GM12878 (cell line): ENCODE measurements at regions not wholly inside any gene's neighbourhood (a gene's known extent, or its start where the extent isn't known, plus 50 kb on each side); places are given as distances from the start of the nearest gene placed in this dataset.

Experiments
- CBX5 ChIP-seq: sonication (generic); IDR thresholded peaks from 2 replicates; pipeline ENCODE4 v1.6.1; 2016; ENCODE audit warnings: low read depth, moderate library complexity, mild to moderate bottlenecking, inconsistent platforms
- CEBPB ChIP-seq, 2 experiments: fragments of 150-350 bp in 1 of 2; IDR thresholded peaks; 2 replicates each; pipeline ENCODE4 v1.6.1; 2012 to 2014; ENCODE audit warnings: low read depth in 2 of 2, low read length in 2 of 2, borderline replicate concordance in 1 of 2, inconsistent platforms in 1 of 2
- CTCF ChIP-seq, 3 experiments: IDR thresholded peaks in 2 of 3; conservative IDR thresholded peaks in 1 of 3; 2 replicates each; pipeline ENCODE4 v1.5.1; 2011; ENCODE audit warnings: low read depth in 3 of 3, low read length in 3 of 3, mild to moderate bottlenecking in 3 of 3, control low read depth in 2 of 3, moderate library complexity in 2 of 3, inconsistent platforms in 1 of 3, mixed read lengths in 1 of 3; ENCODE audit not compliant: control insufficient read depth in 2 of 3, insufficient read depth in 1 of 3; ENCODE audit errors: extremely low read depth in 1 of 3
- EZH2 ChIP-seq: IDR thresholded peaks from 2 replicates; pipeline ENCODE4 v1.6.1; 2012; ENCODE audit warnings: low read depth, mild to moderate bottlenecking, control low read depth, inconsistent platforms, low read length, borderline replicate concordance; ENCODE audit not compliant: control insufficient read depth
- FOXK2 ChIP-seq: fragments of 450-650 bp; IDR thresholded peaks from 2 replicates; pipeline ENCODE4 v1.6.1; 2017; ENCODE audit warnings: mild to moderate bottlenecking, moderate library complexity
- NFYB ChIP-seq: IDR thresholded peaks from 2 replicates; pipeline ENCODE4 v1.6.1; 2011; ENCODE audit warnings: low read depth, mild to moderate bottlenecking, low read length, improper control_type of control experiment, moderate library complexity; ENCODE audit not compliant: insufficient read depth
- SMC3 ChIP-seq: IDR thresholded peaks from 2 replicates; pipeline ENCODE4 v1.6.1; 2011; ENCODE audit warnings: low read length, improper control_type of control experiment, borderline replicate concordance
- USF2 ChIP-seq: IDR thresholded peaks from 2 replicates; pipeline ENCODE4 v1.6.1; 2011; ENCODE audit warnings: low read depth, low read length, improper control_type of control experiment, borderline replicate concordance
- TF ChIP-seq, protein P1 (sequence below): IDR thresholded peaks from 2 replicates; pipeline ENCODE4 v1.6.1; 2012; ENCODE audit warnings: mild to moderate bottlenecking, low read depth, low read length

GRCh38 chr13:38053896-38054295, 184.3 kb upstream of the TRPC4 start:
- TF ChIP-seq CTCF (IDR thresholded peaks at IDR 0.05 in 2 of 3, conservative IDR thresholded peaks at IDR 0.05 in 1 of 3; ENCODE audit: control insufficient read depth in 2 of 3, extremely low read depth in 1 of 3, insufficient read depth in 1 of 3, low read depth in 3 of 3, low read length in 3 of 3): no peak
- no peak for TF ChIP-seq SMC3
- no peak for TF ChIP-seq EZH2
- TF ChIP-seq NFYB: no peak
- no peak for TF ChIP-seq USF2
- TF ChIP-seq CBX5: no peak
- TF ChIP-seq, protein P1, sequence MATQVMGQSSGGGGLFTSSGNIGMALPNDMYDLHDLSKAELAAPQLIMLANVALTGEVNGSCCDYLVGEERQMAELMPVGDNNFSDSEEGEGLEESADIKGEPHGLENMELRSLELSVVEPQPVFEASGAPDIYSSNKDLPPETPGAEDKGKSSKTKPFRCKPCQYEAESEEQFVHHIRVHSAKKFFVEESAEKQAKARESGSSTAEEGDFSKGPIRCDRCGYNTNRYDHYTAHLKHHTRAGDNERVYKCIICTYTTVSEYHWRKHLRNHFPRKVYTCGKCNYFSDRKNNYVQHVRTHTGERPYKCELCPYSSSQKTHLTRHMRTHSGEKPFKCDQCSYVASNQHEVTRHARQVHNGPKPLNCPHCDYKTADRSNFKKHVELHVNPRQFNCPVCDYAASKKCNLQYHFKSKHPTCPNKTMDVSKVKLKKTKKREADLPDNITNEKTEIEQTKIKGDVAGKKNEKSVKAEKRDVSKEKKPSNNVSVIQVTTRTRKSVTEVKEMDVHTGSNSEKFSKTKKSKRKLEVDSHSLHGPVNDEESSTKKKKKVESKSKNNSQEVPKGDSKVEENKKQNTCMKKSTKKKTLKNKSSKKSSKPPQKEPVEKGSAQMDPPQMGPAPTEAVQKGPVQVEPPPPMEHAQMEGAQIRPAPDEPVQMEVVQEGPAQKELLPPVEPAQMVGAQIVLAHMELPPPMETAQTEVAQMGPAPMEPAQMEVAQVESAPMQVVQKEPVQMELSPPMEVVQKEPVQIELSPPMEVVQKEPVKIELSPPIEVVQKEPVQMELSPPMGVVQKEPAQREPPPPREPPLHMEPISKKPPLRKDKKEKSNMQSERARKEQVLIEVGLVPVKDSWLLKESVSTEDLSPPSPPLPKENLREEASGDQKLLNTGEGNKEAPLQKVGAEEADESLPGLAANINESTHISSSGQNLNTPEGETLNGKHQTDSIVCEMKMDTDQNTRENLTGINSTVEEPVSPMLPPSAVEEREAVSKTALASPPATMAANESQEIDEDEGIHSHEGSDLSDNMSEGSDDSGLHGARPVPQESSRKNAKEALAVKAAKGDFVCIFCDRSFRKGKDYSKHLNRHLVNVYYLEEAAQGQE: no peak
- TF ChIP-seq FOXK2: no peak
- no peak for TF ChIP-seq CEBPB (IDR thresholded peaks at IDR 0.05; ENCODE audit: borderline replicate concordance in 1 of 2, low read depth in 2 of 2, low read length in 2 of 2)
